ENCODE measurements at regions not wholly inside any gene's neighbourhood (a gene's known extent, or its start where the extent isn't known, plus 50 kb on each side); places are given as distances from the start of the nearest gene placed in this dataset.
"Not testable (repeated sequence)": the region's sequence is repeated elsewhere in the genome, so short reads cannot be mapped to it uniquely, and the experiment has no call there.

- not testable (repeated sequence) for TF ChIP-seq EP300 (IDR thresholded peaks at IDR 0.05); CTCF (IDR thresholded peaks at IDR 0.05); ELK1 (IDR thresholded peaks at IDR 0.05; ENCODE audit: low read depth, low read length); NR3C1 (IDR thresholded peaks at IDR 0.05); RAD21 (conservative IDR thresholded peaks at IDR 0.05 in 1 of 2, IDR thresholded peaks at IDR 0.05 in 1 of 2); USF2 (IDR thresholded peaks at IDR 0.05); JUN (IDR thresholded peaks at IDR 0.05); POLR2A (IDR thresholded peaks at IDR 0.05; ENCODE audit: low read length); RFX5 (IDR thresholded peaks at IDR 0.05); HMGXB4 (CRISPR knock-in tag; IDR thresholded peaks at IDR 0.05; ENCODE audit: borderline replicate concordance); PHF8 (IDR thresholded peaks at IDR 0.05; ENCODE audit: borderline replicate concordance, low read depth); HDAC2 (IDR thresholded peaks at IDR 0.05); KDM1A (IDR thresholded peaks at IDR 0.05; ENCODE audit: low read depth); FOSL2 (IDR thresholded peaks at IDR 0.05); FOSL2 (CRISPR knock-in tag; IDR thresholded peaks at IDR 0.05)
Measured at GRCh38 chr9:62839168-62839567, 1649.3 kb downstream of the SPATA31A7 start.
